A549 (cell line): ENCODE measurements at regions not wholly inside any gene's neighbourhood (a gene's known extent, or its start where the extent isn't known, plus 50 kb on each side); places are given as distances from the start of the nearest gene placed in this dataset.

Source experiments
- ATAC-seq, 2 experiments: fragments of 200-7000 bp in 1 of 2; fragments of >200 bp in 1 of 2; cut with Nextera tagmentation in 1 of 2; cut with Tn5 transposase in 1 of 2; 3 replicates each; pipeline versions ENCODE4 v1.8.0 to v1.9.1; 2018 to 2020; ENCODE audit warnings: mild to moderate bottlenecking in 1 of 2, moderate library complexity in 1 of 2
- CTCF ChIA-PET: fragments of 300-600 bp; sonication (Branson Sonifier 250); formaldehyde crosslinking; extraction: SDS; loops from one replicate; lab custom pipeline; 2021; ENCODE audit warnings: antibody characterized with exemption, inconsistent platforms; lab: Yijun Ruan, JAX
- POLR2A ChIA-PET: fragments of 350-600 bp; formaldehyde crosslinking; extraction: SDS; loops from one replicate; lab custom pipeline; 2021; ENCODE audit warnings: antibody characterized with exemption, inconsistent platforms; lab: Yijun Ruan, JAX
- DNase-seq, 2 experiments: peaks; one replicate each; pipeline versions ENCODE4 v3.0.0 to v3.0.0-alpha.2; 2011 to 2016; ENCODE audit warnings: low read depth in 1 of 2, low spot score in 1 of 2
- FAIRE-seq: peaks from 2 replicates; lab custom pipeline; 2011; peaks lifted over from hg19 to GRCh38; lab: Jason Lieb, UNC
- H3K27ac ChIP-seq, 2 experiments: fragments of >200 bp; sonication (Bioruptor Twin); formaldehyde crosslinking; 3 replicates each; pipeline ENCODE4 v1.5.1; 2016 to 2017
- H3K4me1 ChIP-seq: fragments of >200 bp; sonication (Bioruptor Twin); formaldehyde crosslinking; 3 replicates; pipeline ENCODE4 v1.6.1; 2016
- H3K4me2 ChIP-seq: fragments of >200 bp; sonication (Bioruptor Twin); formaldehyde crosslinking; 3 replicates; pipeline ENCODE4 v1.6.1; 2016
- H3K4me3 ChIP-seq: fragments of >200 bp; sonication (Bioruptor Twin); formaldehyde crosslinking; 3 replicates; pipeline ENCODE4 v1.5.1; 2016
- H3K9me3 ChIP-seq: fragments of >200 bp; sonication (Bioruptor Twin); formaldehyde crosslinking; 3 replicates; pipeline ENCODE4 v1.6.1; 2016
- ATOH8 ChIP-seq: fragments of 250-450 bp; sonication (Bioruptor Pico); IDR thresholded peaks from 2 replicates; pipeline ENCODE4 v1.5.0; 2020; ENCODE audit warnings: low read depth, mild to moderate bottlenecking, moderate library complexity
- BCL3 ChIP-seq: fragments of >200 bp; sonication (Bioruptor Twin); formaldehyde crosslinking; IDR thresholded peaks from 3 replicates; pipeline ENCODE4 v1.6.1; 2016
- BHLHE40 ChIP-seq: IDR thresholded peaks from 2 replicates; pipeline ENCODE4 v1.6.1; 2012; ENCODE audit warnings: low read depth, low read length, inconsistent platforms
- CBX2 ChIP-seq: fragments of 200-600 bp; sonication (generic); IDR thresholded peaks from 2 replicates; pipeline ENCODE4 v1.6.1; 2016; ENCODE audit warnings: low read depth, mild to moderate bottlenecking, borderline replicate concordance
- CEBPB ChIP-seq, 2 experiments: fragments of >200 bp in 1 of 2; sonication (Bioruptor Twin) in 1 of 2; formaldehyde crosslinking in 1 of 2; IDR thresholded peaks; 2 replicates each; pipeline ENCODE4 v1.6.1; 2012 to 2016
- E2F6 ChIP-seq: IDR thresholded peaks from 2 replicates; pipeline ENCODE4 v1.6.1; 2012; ENCODE audit warnings: low read depth, borderline replicate concordance
- EHF ChIP-seq: fragments of 250-450 bp; sonication (Bioruptor Pico); IDR thresholded peaks from 2 replicates; pipeline ENCODE4 v1.5.0; 2020; ENCODE audit warnings: mild to moderate bottlenecking
- EHMT2 ChIP-seq: fragments of 200-600 bp; sonication (generic); IDR thresholded peaks from 2 replicates; pipeline ENCODE4 v1.6.1; 2016; ENCODE audit warnings: antibody characterized with exemption, low read depth, mild to moderate bottlenecking, moderate library complexity
- ELK1 ChIP-seq: fragments of 150-350 bp; IDR thresholded peaks from 2 replicates; pipeline ENCODE4 v1.6.1; 2014; ENCODE audit warnings: low read depth, mild to moderate bottlenecking, low read length
- ESRRA ChIP-seq: fragments of 150-350 bp; IDR thresholded peaks from 2 replicates; pipeline ENCODE4 v1.6.1; 2014; ENCODE audit warnings: mild to moderate bottlenecking, low read length, borderline replicate concordance
- FOXS1 ChIP-seq: fragments of 250-450 bp; sonication (Bioruptor Pico); IDR thresholded peaks from 2 replicates; pipeline ENCODE4 v1.5.0; 2020; ENCODE audit warnings: mild to moderate bottlenecking, moderate library complexity
- GATA3 ChIP-seq: IDR thresholded peaks from 2 replicates; pipeline ENCODE4 v1.6.1; 2012; ENCODE audit warnings: borderline replicate concordance
- HDAC2 ChIP-seq: fragments of 200-600 bp; sonication (generic); IDR thresholded peaks from 2 replicates; pipeline ENCODE4 v1.6.1; 2016
- HOXA7 ChIP-seq: fragments of 250-450 bp; sonication (Bioruptor Pico); IDR thresholded peaks from 2 replicates; pipeline ENCODE4 v1.5.0; 2020; ENCODE audit warnings: mild to moderate bottlenecking, moderate library complexity
- HOXB13 ChIP-seq: fragments of 250-450 bp; sonication (Bioruptor Pico); IDR thresholded peaks from 2 replicates; pipeline ENCODE4 v1.5.0; 2020; ENCODE audit warnings: low read depth, mild to moderate bottlenecking, moderate library complexity
- HOXB5 ChIP-seq: fragments of 250-450 bp; sonication (Bioruptor Pico); IDR thresholded peaks from 2 replicates; pipeline ENCODE4 v1.5.0; 2020; ENCODE audit warnings: mild to moderate bottlenecking, moderate library complexity
- JUN ChIP-seq, 2 experiments: fragments of >200 bp; sonication (Bioruptor Twin); formaldehyde crosslinking; IDR thresholded peaks; 2 replicates in 1 of 2; 3 replicates in 1 of 2; pipeline ENCODE4 v1.6.1; 2016 to 2017
- JUNB ChIP-seq: fragments of >200 bp; sonication (Bioruptor Twin); formaldehyde crosslinking; IDR thresholded peaks from 2 replicates; pipeline ENCODE4 v1.6.1; 2016
- KDM1A ChIP-seq: fragments of 200-600 bp; sonication (generic); IDR thresholded peaks from 2 replicates; pipeline ENCODE4 v1.6.1; 2016; ENCODE audit warnings: low read depth, mild to moderate bottlenecking
- MYC ChIP-seq: IDR thresholded peaks from 2 replicates; pipeline ENCODE4 v1.6.1; 2012; ENCODE audit warnings: mild to moderate bottlenecking, inconsistent platforms, low read length, improper control_type of control experiment, borderline replicate concordance
- NFE2L2 ChIP-seq: fragments of 150-350 bp; conservative IDR thresholded peaks from 2 replicates; pipeline ENCODE4 v1.6.1; 2014; ENCODE audit warnings: low read length
- NPAS2 ChIP-seq: fragments of 250-450 bp; sonication (Bioruptor Pico); IDR thresholded peaks from 2 replicates; pipeline ENCODE4 v1.8.0; 2022; ENCODE audit warnings: mild to moderate bottlenecking, moderate library complexity, borderline replicate concordance
- NR3C1 ChIP-seq: fragments of >200 bp; sonication (Bioruptor Twin); formaldehyde crosslinking; IDR thresholded peaks from 3 replicates; pipeline ENCODE4 v1.6.1; 2017
- PHF8 ChIP-seq: fragments of 200-600 bp; sonication (generic); IDR thresholded peaks from 2 replicates; pipeline ENCODE4 v1.6.1; 2016; ENCODE audit warnings: low read depth, mild to moderate bottlenecking, antibody characterized with exemption, moderate library complexity, borderline replicate concordance
- POLR2A ChIP-seq: IDR thresholded peaks from 2 replicates; pipeline ENCODE4 v1.6.1; 2012; ENCODE audit warnings: mild to moderate bottlenecking, low read length
- RAD21 ChIP-seq, 2 experiments: fragments of >200 bp in 1 of 2; sonication (Bioruptor Twin) in 1 of 2; formaldehyde crosslinking in 1 of 2; IDR thresholded peaks in 1 of 2; conservative IDR thresholded peaks in 1 of 2; 2 replicates in 1 of 2; 3 replicates in 1 of 2; pipeline ENCODE4 v1.6.1; 2012 to 2018; ENCODE audit warnings: inconsistent platforms in 1 of 2
- RFX5 ChIP-seq: fragments of 450-650 bp; IDR thresholded peaks from 2 replicates; pipeline ENCODE4 v1.7.1; 2014; ENCODE audit warnings: antibody characterized with exemption, mild to moderate bottlenecking, moderate library complexity
- SREBF2 ChIP-seq: fragments of 450-650 bp; IDR thresholded peaks from 2 replicates; pipeline ENCODE4 v1.6.1; 2014; ENCODE audit warnings: mild to moderate bottlenecking, moderate library complexity
- TFCP2L1 ChIP-seq: fragments of 250-450 bp; sonication (Bioruptor Pico); IDR thresholded peaks from 2 replicates; pipeline ENCODE4 v1.5.0; 2021; ENCODE audit warnings: mild to moderate bottlenecking
- ZC3H11A ChIP-seq: fragments of 450-650 bp; IDR thresholded peaks from 2 replicates; pipeline ENCODE4 v1.6.1; 2014; ENCODE audit warnings: antibody characterized with exemption, mild to moderate bottlenecking
- ZFP36 ChIP-seq: fragments of 450-650 bp; IDR thresholded peaks from 2 replicates; pipeline ENCODE4 v1.6.1; 2014; ENCODE audit warnings: borderline replicate concordance; ENCODE audit not compliant: partially characterized antibody
- ZSCAN20 ChIP-seq: fragments of 250-450 bp; sonication (Bioruptor Pico); IDR thresholded peaks from 2 replicates; pipeline ENCODE4 v1.8.0; 2022; ENCODE audit warnings: mild to moderate bottlenecking, moderate library complexity
- WGBS: methylation state at CpG from one replicate; pipeline ENCODE4 v1.1.6; 2017; ENCODE audit errors: missing lambda C conversion rate; 5-methylcytosine and 5-hydroxymethylcytosine counted together

GRCh38 chr5:173697931-173698579 is 81.6 kb upstream of the BOD1 start:
- no peak overlapping the region for H3K4me2 ChIP-seq
- POLR2A ChIA-PET, result no interaction called here
- WGBS, result 80% methylated on average over 11 of the region's 11 CpGs
- H3K4me1 ChIP-seq, result no peaks in the 10 kb centered on the region
- DNase-seq, result no peak
- TF ChIP-seq GATA3, result no peak
- no peak for TF ChIP-seq NR3C1
- no peak for TF ChIP-seq ZC3H11A
- no peak for TF ChIP-seq FOXS1 (CRISPR knock-in tag)
- no peak for TF ChIP-seq POLR2A
- TF ChIP-seq ZFP36, result no peak
- TF ChIP-seq KDM1A, result no peak
- TF ChIP-seq ZSCAN20 (CRISPR knock-in tag), result no peak
- TF ChIP-seq BHLHE40, result no peak
- no peak for TF ChIP-seq NFE2L2
- no peak for TF ChIP-seq PHF8
- no peak for TF ChIP-seq ESRRA
- no peak for TF ChIP-seq CEBPB (IDR thresholded peaks at IDR 0.05)
- no peak for TF ChIP-seq HOXB13
- no peak for TF ChIP-seq RFX5
- no peak for TF ChIP-seq TFCP2L1 (CRISPR knock-in tag)
- TF ChIP-seq, all 56 proteins: peak for 0
- FAIRE-seq, result no peak
- H3K9me3 ChIP-seq, result 0 out of 3 replicates have a peak, but pooled peaks cover 4% of the 10 kb centered on the region
- no peak for ATAC-seq
- H3K4me3 ChIP-seq, result no peak overlapping the region
- peak overlapping the region in 1 of 2 experiments; percentile 34; a peak in 1 of 6 replicates for H3K27ac ChIP-seq
- CTCF ChIA-PET, result no interaction called here

GRCh38 chr5:173699966-173700365 is 83.5 kb upstream of the BOD1 start:
- DNase-seq (no peak), ATAC-seq (no peak), FAIRE-seq (no peak)
- CTCF ChIA-PET, result interaction anchor here (1.1 kb wide), 1 partner anchor 10 kb away, joined by 3 read pairs; no protein-coding TSS in a partner anchor
- no peak overlapping the region for H3K4me2 ChIP-seq
- H3K9me3 ChIP-seq, result no peaks in the 10 kb centered on the region
- TF ChIP-seq HOXB13 (no peak), JUNB (no peak), EHF (no peak), EHMT2 (no peak), ATOH8 (CRISPR knock-in tag) (no peak), ESRRA (no peak), NPAS2 (no peak), RAD21 (conservative IDR thresholded peaks at IDR 0.05 in 1 of 2, IDR thresholded peaks at IDR 0.05 in 1 of 2) (no peak), HOXB5 (no peak), CBX2 (no peak), ZFP36 (no peak), FOXS1 (CRISPR knock-in tag) (no peak), HDAC2 (no peak)
- no peak overlapping the region for H3K4me3 ChIP-seq
- 0 out of 6 replicates have a peak overlapping the region, but pooled peaks of 1 of the 2 experiments have one; percentile 8 for H3K27ac ChIP-seq
- POLR2A ChIA-PET, result no interaction called here
- 87% methylated on average over 2 of the region's 2 CpGs for WGBS
- no peaks in the 10 kb centered on the region for H3K4me1 ChIP-seq

GRCh38 chr5:173703466-173703865 is 87.0 kb upstream of the BOD1 start:
- 70% methylated on average over 4 of the region's 4 CpGs for WGBS
- Histone ChIP-seq H3K4me2 (no peak overlapping the region), H3K27ac (no peak overlapping the region), H3K4me1 (no peaks in the 10 kb centered on the region), H3K9me3 (no peaks in the 10 kb centered on the region), H3K4me3 (no peak overlapping the region)
- ATAC-seq (no peak), FAIRE-seq (no peak), DNase-seq (no peak)
- CTCF ChIA-PET, result interaction anchor here (1.1 kb wide), 1 partner anchor 9 kb away, joined by 3 read pairs; no protein-coding TSS in a partner anchor
- POLR2A ChIA-PET, result no interaction called here
- no peak for TF ChIP-seq BCL3
- no peak for TF ChIP-seq MYC
- no peak for TF ChIP-seq RAD21 (conservative IDR thresholded peaks at IDR 0.05 in 1 of 2, IDR thresholded peaks at IDR 0.05 in 1 of 2)
- no peak for TF ChIP-seq HOXA7
- TF ChIP-seq NR3C1, result no peak
- TF ChIP-seq EHF, result no peak
- TF ChIP-seq SREBF2, result no peak
- TF ChIP-seq ATOH8 (CRISPR knock-in tag), result no peak
- TF ChIP-seq ESRRA, result no peak
- no peak for TF ChIP-seq ZC3H11A
- no peak for TF ChIP-seq GATA3
- no peak for TF ChIP-seq JUN (IDR thresholded peaks at IDR 0.05)
- no peak for TF ChIP-seq ELK1
- no peak for TF ChIP-seq E2F6
